ENCODE measurements at regions not wholly inside any gene's neighbourhood (a gene's known extent, or its start where the extent isn't known, plus 50 kb on each side); places are given as distances from the start of the nearest gene placed in this dataset.

DNA sequence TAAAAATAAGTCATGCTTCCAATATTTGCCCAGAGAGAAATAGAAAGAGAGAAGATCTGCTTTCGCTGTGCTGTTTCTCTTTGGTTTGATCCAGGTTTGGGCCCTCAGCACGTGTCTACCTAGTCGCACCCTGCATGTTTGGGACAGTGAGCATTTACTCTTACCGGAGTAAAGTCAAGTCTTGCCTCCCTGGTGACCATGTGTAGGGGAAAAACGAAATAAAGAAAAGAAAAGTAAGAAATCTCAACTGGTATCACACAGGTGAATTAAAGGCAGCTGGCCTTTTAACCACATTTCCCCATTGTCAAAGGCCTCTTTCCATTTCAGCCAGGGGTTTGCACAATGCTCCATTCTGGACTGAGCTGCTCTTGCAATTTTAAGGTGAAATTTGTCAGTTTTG, 619.4 kb downstream of the VRK1 start:
- TF ChIP-seq CTCF (IDR thresholded peaks at IDR 0.05) (no peak), POLR2A (IDR thresholded peaks at IDR 0.05) (no peak), POLR2AphosphoS5 (IDR thresholded peaks at IDR 0.05) (no peak)

Data from breast epithelium (tissue), 3 donors.